Neuronal stem cell (in vitro differentiated cells): ENCODE measurements at regions not wholly inside any gene's neighbourhood (a gene's known extent, or its start where the extent isn't known, plus 50 kb on each side); places are given as distances from the start of the nearest gene placed in this dataset. TPM values are rescaled to one million over a fixed set of nuclear protein-coding genes. Genes with fewer than 3 reads are reported as not detected.

ENCODE experiments used
- DNase-seq: peaks from one replicate; pipeline ENCODE4 v3.0.0-alpha.2; 2013; ENCODE audit warnings: low spot score
- H2AFZ ChIP-seq: one replicate; pipeline ENCODE4 v1.6.1; 2013; ENCODE audit warnings: mild to moderate bottlenecking, low read length, inconsistent platforms
- H2AK5ac ChIP-seq: 2 replicates; pipeline ENCODE4 v1.6.1; 2013; ENCODE audit warnings: low read depth, mild to moderate bottlenecking, inconsistent platforms, low read length, moderate library complexity, mixed read lengths
- H2BK120ac ChIP-seq: 2 replicates; pipeline ENCODE4 v1.6.1; 2013; ENCODE audit warnings: low read depth, mild to moderate bottlenecking, inconsistent platforms, low read length, moderate library complexity, mixed read lengths
- H2BK12ac ChIP-seq: one replicate; pipeline ENCODE4 v1.6.1; 2013; ENCODE audit warnings: low read length, inconsistent platforms
- H2BK15ac ChIP-seq: 2 replicates; pipeline ENCODE4 v1.6.1; 2013; ENCODE audit warnings: mild to moderate bottlenecking, low read length, inconsistent platforms, mixed read lengths
- H2BK5ac ChIP-seq: one replicate; pipeline ENCODE4 v1.6.1; 2013; ENCODE audit warnings: inconsistent platforms, mild to moderate bottlenecking, low read length, moderate library complexity
- H3K14ac ChIP-seq: one replicate; pipeline ENCODE4 v1.6.1; 2013; ENCODE audit warnings: low read length, inconsistent platforms
- H3K18ac ChIP-seq: 2 replicates; pipeline ENCODE4 v1.6.1; 2013; ENCODE audit warnings: low read length, inconsistent platforms
- H3K23ac ChIP-seq: 2 replicates; pipeline ENCODE4 v1.6.1; 2013; ENCODE audit warnings: low read depth, mild to moderate bottlenecking, mixed read lengths, low read length, inconsistent platforms; ENCODE audit not compliant: poor library complexity
- H3K27ac ChIP-seq: replicated peaks from 3 replicates; pipeline ENCODE4 v1.5.1; 2013; ENCODE audit warnings: low read length, inconsistent platforms
- H3K27me3 ChIP-seq, 3 experiments: 2 replicates each; pipeline ENCODE4 v1.6.1; 2013; ENCODE audit warnings: low read length in 3 of 3, mild to moderate bottlenecking in 2 of 3, inconsistent platforms in 1 of 3, low read depth in 1 of 3, mixed read lengths in 1 of 3, moderate library complexity in 1 of 3; ENCODE audit not compliant: control insufficient read depth in 3 of 3, insufficient read depth in 3 of 3
- H3K36me3 ChIP-seq, 2 donors: replicated peaks in 1 of 2; 2 replicates each; pipeline ENCODE4 v1.6.1; 2013; ENCODE audit warnings: low read length in 2 of 2; ENCODE audit not compliant: control insufficient read depth in 2 of 2, insufficient read depth in 2 of 2
- H3K4ac ChIP-seq: 2 replicates; pipeline ENCODE4 v1.6.1; 2013; ENCODE audit warnings: inconsistent platforms, mild to moderate bottlenecking, low read length, moderate library complexity
- H3K4me1 ChIP-seq, 2 donors: 1 replicate in 1 of 2; 2 replicates in 1 of 2; pipeline ENCODE4 v1.6.1; 2013; ENCODE audit warnings: low read length in 2 of 2, low read depth in 1 of 2; ENCODE audit not compliant: control insufficient read depth in 2 of 2, insufficient read depth in 1 of 2
- H3K4me2 ChIP-seq: one replicate; pipeline ENCODE4 v1.6.1; 2013; ENCODE audit warnings: mild to moderate bottlenecking, low read length, inconsistent platforms; ENCODE audit not compliant: insufficient read depth, poor library complexity, severe bottlenecking
- H3K4me3 ChIP-seq, 2 donors: 2 replicates each; pipeline ENCODE4 v1.5.1; 2013; ENCODE audit warnings: low read length in 2 of 2, mild to moderate bottlenecking in 2 of 2, inconsistent platforms in 1 of 2, moderate library complexity in 1 of 2
- H3K79me1 ChIP-seq: one replicate; pipeline ENCODE4 v1.6.1; 2013; ENCODE audit warnings: low read depth, mild to moderate bottlenecking, inconsistent platforms, low read length, moderate library complexity
- H3K9ac ChIP-seq: one replicate; pipeline ENCODE4 v1.6.1; 2013; ENCODE audit warnings: mild to moderate bottlenecking, low read depth, low read length, inconsistent platforms; ENCODE audit not compliant: poor library complexity
- H3K9me3 ChIP-seq, 2 donors: replicated peaks in 1 of 2; 2 replicates each; pipeline versions ENCODE3 to v1.6.1; 2013; ENCODE audit warnings: low read length in 2 of 2, mild to moderate bottlenecking in 2 of 2, inconsistent platforms in 1 of 2, low read depth in 1 of 2, mixed read lengths in 1 of 2, moderate library complexity in 1 of 2; ENCODE audit not compliant: control insufficient read depth in 2 of 2, insufficient read depth in 1 of 2
- H4K8ac ChIP-seq: one replicate; pipeline ENCODE4 v1.6.1; 2013; ENCODE audit warnings: low read depth, mild to moderate bottlenecking, inconsistent platforms, low read length, moderate library complexity
- H4K91ac ChIP-seq: one replicate; pipeline ENCODE4 v1.6.1; 2013; ENCODE audit warnings: low read length, low read depth, mild to moderate bottlenecking, inconsistent platforms; ENCODE audit not compliant: poor library complexity
- WGBS, 2 donors: extraction: QIAGEN DNeasy Blood & Tissue Kit; methylation state at CpG; one replicate each; pipeline ENCODE4 v1.1.7; 2013; ENCODE audit warnings: missing lambda C conversion rate in 2 of 2, mixed read lengths in 1 of 2; ENCODE audit not compliant: insufficient read length in 2 of 2, insufficient replicate concordance in 1 of 2; ENCODE audit errors: extremely low coverage in 2 of 2; 5-methylcytosine and 5-hydroxymethylcytosine counted together
- small RNA-seq: library from polyadenylated mRNA; stranded (forward); fragments of <200 nt; extraction: miRNeasy Mini kit (QIAGEN cat#:217004); gene quantifications from one replicate; pipeline ENCODE3, GENCODE V24; 2013; ENCODE audit not compliant: insufficient read depth

- DNase-seq = no peak
- Histone ChIP-seq H3K23ac (no peak overlapping the region), H3K27me3 (no peaks in the 10 kb centered on the region), H2AK5ac (no peak overlapping the region), H3K9me3 (no peaks in the 10 kb centered on the region), H3K14ac (no peak overlapping the region), H2BK5ac (no peak overlapping the region), H3K27ac (no peak overlapping the region), H3K4ac (no peak overlapping the region), H2BK15ac (no peak overlapping the region), H4K8ac (no peak overlapping the region), H3K79me1 (no peaks in the 10 kb centered on the region), H3K9ac (no peak overlapping the region), H3K4me2 (no peak overlapping the region), H3K4me3 (no peak overlapping the region), H4K91ac (no peak overlapping the region), H3K18ac (no peak overlapping the region), H2BK120ac (no peak overlapping the region), H3K36me3 (no peaks in the 10 kb centered on the region), H2BK12ac (no peak overlapping the region), H3K4me1 (peaks cover 0 to 2% of the 10 kb centered on the region in 2 donors), H2AFZ (no peak overlapping the region)
- WGBS, 2 donors = no CpG with 5 or more reads among the region's 2 CpGs
Measured at GRCh38 chr7:121447243-121447910, 51.3 kb upstream of the FAM3C start.

GRCh38 chr7:121446526-121446925 is 50.4 kb upstream of the FAM3C start:
- Histone ChIP-seq H3K4me1 (peaks cover 0 to 2% of the 10 kb centered on the region in 2 donors), H2BK15ac (no peak overlapping the region), H3K27me3 (no peaks in the 10 kb centered on the region), H3K4ac (no peak overlapping the region), H3K4me3 (no peak overlapping the region), H2AK5ac (no peak overlapping the region), H3K27ac (no peak overlapping the region), H3K23ac (no peak overlapping the region), H3K36me3 (no peaks in the 10 kb centered on the region), H4K91ac (no peak overlapping the region), H4K8ac (no peak overlapping the region), H3K9me3 (no peaks in the 10 kb centered on the region), H3K79me1 (no peaks in the 10 kb centered on the region), H2AFZ (no peak overlapping the region), H3K4me2 (no peak overlapping the region), H2BK12ac (no peak overlapping the region), H3K18ac (no peak overlapping the region), H2BK5ac (no peak overlapping the region), H3K9ac (no peak overlapping the region), H3K14ac (no peak overlapping the region), H2BK120ac (no peak overlapping the region)
- no CpG with 5 or more reads among the region's 5 CpGs for WGBS, 2 donors
- no peak for DNase-seq

Small RNA genes lying in the stretch of these regions (small RNA-seq; reads per million reads assigned to genes)
- not detected for gene RN7SKP277
